ENCODE measurements at regions not wholly inside any gene's neighbourhood (a gene's known extent, or its start where the extent isn't known, plus 50 kb on each side); places are given as distances from the start of the nearest gene placed in this dataset.
"Not testable (repeated sequence)": the region's sequence is repeated elsewhere in the genome, so short reads cannot be mapped to it uniquely, and the experiment has no call there.

DNA sequence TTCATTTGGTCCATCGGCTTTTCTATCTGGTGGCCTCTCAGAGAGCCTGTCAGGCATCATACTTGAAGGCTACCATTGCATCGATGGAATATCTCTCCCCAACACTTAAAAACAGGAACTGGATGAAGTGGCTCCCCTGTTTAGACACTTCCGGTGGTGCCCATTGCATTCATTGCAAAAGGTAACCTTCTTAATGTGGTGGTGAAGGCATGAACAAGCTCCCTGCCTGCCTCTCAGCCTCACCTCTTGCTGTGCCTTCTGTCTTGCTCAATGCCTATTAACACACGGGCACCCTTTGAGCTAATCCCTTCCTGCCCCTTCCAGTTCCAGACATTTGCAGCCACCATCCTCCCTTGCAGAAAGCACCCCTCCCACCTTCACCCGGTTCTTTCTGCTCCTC, 233.1 kb upstream of the MSX2 start:
- no peak for DNase-seq (ENCODE audit: low spot score)

DNA sequence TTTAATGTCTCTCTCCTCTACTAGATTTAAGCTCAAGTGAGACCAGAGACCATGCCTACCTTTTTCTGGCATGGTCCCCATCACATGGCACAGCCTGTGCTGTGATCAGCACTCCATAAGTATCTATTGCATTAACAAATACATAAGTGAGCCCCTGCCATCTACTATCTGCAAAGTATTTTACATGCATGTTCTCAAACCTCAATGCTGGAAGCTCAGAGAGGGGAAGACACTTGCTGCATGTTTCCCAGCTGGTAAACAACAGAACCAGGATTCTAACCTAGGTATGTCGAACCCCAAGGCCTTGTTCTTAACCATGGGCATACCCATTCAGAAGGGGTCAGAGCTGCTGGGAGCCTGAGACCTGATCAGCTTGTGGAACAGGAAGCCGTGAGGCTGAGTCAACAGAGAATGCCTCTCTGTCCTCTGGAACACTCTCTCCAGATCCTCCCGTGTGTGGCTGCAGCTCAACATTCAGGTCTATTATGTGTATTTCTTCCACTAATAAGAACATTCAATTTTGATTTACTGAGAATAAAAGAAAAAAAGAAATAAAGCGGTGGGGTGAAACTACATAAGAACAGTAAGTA, 232.5 kb upstream of the MSX2 start:
- no peak for DNase-seq (ENCODE audit: low spot score)

DNA sequence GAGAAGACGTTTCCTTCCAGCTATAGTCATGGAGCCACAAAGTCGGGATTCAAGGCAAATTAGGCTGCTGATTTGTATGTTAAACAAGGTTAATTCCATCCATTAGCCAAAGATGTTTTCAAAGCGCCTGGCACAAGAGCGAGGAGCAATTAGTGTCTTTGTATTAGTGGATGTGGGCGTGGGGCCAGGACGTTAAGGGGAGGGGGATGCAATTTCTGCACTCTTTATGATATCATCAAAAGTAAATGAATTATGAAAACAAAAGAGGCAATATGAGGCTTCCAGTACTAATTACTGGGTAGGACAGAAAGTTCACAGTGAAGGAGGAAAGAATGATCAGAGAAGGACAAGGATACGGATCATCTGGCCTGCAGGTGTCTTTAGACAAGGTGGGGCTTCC, 230.9 kb upstream of the MSX2 start:
- no peak for DNase-seq (ENCODE audit: low spot score)

DNA sequence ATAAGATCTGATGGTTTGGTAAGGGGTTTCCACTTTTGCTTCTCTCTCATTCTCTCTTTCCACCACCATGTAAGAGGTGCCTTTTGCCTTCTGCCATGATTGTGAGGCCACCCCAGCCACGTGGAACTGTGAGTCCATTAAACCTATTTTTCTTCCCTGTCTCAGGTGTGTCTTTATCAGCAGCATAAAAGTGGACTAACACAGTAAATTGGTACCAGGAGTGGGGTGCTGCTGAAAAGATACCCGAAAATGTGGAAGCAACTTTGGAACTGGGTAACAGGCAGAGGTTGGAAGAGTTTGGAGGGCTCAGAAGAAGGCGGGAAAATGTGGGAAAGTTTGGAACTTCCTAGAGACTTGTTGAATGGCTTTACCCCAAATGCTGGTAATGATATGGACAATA, 226.4 kb upstream of the MSX2 start:
- not testable (repeated sequence) for DNase-seq (ENCODE audit: low spot score)

DNA sequence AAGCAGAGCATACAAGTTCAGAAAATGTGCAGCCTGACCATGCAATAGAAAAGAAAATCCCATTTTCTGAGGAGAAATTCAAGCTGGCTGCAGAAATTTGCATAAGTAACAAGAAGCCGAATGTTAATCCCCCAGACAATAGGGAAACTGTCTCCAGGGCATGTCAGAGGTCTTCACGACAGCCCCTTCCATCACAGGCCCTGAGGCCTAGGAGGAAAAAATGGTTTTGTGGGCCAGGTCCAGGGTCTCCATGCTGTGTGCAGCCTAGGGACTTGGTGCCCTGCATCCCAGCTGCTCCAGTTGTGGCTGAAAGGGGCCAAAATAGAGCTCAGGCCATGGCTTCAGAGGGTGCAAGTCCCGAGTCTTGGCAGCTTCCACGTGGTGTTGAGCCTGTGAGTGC, 225.8 kb upstream of the MSX2 start:
- DNase-seq (ENCODE audit: low spot score), result not testable (repeated sequence)

- no peak for DNase-seq (ENCODE audit: low spot score)
Measured at GRCh38 chr5:174500636-174501035, 223.7 kb upstream of the MSX2 start.

DNA sequence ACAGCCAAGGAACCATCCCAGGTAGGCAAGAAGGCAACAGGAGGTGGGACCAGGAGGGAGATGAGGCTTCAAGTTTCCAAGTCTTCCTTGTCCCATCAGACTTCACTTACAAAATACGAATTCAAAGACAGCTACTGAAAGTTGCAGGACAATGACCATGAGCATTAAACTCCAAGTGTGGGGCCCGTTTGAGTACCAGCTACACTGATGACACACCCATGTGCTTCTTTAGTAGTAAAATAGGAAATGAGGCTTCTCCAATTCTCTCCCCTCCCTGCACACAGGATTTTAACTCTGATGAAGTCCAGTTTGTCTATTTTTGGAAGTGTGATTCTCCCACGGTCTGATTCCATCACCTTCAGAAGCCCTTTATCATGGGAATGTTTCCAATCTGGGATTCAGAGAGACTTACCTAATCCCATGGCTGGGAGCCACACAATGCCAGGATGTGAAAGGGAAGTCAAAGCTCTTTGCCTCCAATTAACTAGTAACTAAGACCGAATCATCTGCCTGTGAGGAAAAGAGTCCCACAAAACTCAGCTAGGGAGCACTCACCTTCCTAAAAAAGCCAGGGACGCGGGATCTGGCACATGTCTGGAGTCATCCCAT, 222.8 kb upstream of the MSX2 start:
- DNase-seq (ENCODE audit: low spot score), result no peak

GRCh38 chr5:174503086-174503460, 221.3 kb upstream of the MSX2 start:
- DNase-seq (ENCODE audit: low spot score), result no peak

GRCh38 chr5:174503461-174504265, 220.7 kb upstream of the MSX2 start:
- peak; percentile 74 for DNase-seq (ENCODE audit: low spot score)

DNA sequence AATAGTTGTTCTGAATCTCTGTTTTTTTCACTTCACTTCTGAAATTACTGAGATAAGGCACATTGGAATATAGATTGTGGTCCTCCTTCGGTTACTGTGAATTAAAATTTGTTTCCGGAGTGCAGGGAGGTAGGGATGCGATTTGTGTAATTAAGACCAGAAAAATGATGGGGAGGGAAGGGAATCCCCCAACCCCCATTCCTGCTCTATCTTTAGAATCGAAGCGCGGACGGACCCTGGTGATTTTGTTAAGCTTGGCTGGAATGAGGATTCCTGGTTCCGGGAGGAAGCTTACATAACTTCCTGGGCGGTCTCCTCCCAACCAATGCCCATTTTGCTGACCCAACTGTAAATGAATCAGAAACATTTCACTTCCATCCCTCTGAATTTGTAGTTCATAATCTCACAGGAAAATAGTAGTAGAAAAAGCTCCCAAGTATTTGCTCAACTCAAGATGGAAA, 220.1 kb upstream of the MSX2 start:
- no peak for DNase-seq (ENCODE audit: low spot score)

DNA sequence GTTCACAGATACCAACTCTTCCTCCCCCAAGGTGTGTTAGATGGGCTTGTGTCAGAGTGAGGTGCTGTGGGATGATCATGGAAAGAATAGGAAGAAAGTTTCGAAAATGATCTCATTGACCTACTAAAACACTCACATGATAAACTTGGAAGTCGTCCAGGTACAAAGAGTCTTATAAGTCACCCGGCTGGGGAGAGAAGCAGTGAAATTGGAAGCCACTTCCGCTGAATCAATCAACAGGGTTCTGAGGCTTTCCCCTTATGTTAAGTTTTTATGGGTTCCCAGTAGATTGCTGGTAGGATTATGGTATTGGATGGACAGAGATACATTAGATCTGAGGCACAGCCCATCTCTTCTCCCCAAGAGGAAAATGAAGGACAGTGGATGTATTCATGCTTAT, 218.8 kb upstream of the MSX2 start:
- no peak for DNase-seq (ENCODE audit: low spot score)

DNA sequence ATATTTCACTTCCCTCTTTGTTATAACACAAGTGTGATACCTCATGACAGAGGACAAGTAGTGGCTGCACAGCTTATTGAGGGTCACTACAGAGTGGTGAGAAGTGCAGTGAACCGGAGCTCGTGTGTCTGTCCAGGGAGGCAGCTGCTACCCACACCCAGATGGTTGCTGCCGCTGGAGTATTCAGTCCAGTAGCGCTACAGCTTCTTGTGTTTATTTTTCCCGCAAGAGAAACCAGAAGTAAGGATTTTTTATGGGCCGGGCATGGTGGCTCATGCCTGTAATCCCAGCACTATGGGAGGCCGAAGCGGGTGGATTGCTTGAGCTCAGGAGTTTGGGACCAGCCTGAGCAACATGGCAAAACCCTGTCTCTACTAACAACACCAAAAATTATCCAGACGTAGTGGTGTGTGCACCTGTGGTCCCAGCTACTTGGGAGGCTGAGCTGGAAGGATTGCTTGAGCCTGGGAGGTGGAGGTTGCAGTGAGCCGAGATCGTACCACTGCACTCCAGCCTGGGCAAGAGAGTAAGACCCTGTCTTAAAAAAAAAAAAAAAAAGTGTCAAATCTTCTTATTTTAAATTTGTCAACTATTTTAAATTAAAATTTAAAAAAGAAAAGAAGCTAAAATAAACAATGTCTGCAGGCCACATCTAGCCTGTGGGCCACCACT, 213.5 kb upstream of the MSX2 start:
- DNase-seq (ENCODE audit: low spot score), result not testable (repeated sequence)

DNA sequence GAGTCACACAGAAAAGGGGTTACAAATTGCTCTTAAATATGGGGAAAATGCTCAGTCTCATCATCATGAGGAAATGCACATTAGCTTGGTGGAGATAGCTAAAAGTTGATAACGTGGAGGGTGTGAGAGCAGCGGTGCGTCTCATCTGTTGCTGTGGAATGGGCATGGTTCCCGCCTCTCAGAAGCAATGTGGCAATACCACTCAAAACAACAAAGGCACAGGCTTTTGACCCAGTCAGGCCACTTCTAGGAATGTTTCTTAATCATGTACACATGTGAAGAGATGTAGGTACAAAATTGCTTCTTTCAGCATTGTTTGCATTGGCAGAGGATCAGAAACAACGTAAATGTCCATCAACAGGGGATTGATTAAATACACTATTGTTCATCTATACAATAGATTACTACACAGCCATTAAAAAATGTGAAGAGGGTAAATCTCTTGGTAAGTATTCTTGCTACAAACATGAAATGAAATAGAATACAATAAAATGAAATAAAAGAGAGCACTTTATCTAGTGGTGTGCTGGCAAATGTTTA, 212.6 kb upstream of the MSX2 start:
- DNase-seq (ENCODE audit: low spot score), result no peak

GRCh38 chr5:174514325-174514724, 210.1 kb upstream of the MSX2 start:
- DNase-seq (ENCODE audit: low spot score), result no peak

GRCh38 chr5:174514983-174515394, 209.4 kb upstream of the MSX2 start:
- DNase-seq (ENCODE audit: low spot score), result no peak

GRCh38 chr5:174516741-174517140, 207.6 kb upstream of the MSX2 start:
- DNase-seq (ENCODE audit: low spot score), result no peak

DNA sequence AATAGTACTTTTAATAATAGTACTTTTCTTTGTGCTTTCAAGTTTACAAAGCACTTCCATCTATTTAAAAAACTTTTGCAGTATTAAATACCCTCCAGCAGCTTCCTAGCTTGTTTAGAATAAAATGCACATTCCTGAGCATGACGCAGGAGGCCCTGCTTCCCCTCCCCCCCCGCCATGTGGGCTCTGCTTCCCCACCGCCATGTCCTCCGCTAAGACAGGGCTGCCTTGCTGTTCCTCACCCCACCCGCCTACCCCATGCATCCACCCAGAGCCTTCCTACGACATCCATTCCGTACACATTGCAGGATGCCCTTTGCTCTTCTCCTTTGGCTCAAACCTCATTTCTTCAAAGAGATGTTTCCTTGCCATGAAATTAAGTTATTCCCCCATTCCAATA, 205.9 kb upstream of the MSX2 start:
- DNase-seq (ENCODE audit: low spot score), result no peak

- DNase-seq (ENCODE audit: low spot score), result no peak
Measured at GRCh38 chr5:174520420-174521396, 203.7 kb upstream of the MSX2 start.

- no peak for DNase-seq (ENCODE audit: low spot score)
Measured at GRCh38 chr5:174521449-174521848, 202.9 kb upstream of the MSX2 start.

DNA sequence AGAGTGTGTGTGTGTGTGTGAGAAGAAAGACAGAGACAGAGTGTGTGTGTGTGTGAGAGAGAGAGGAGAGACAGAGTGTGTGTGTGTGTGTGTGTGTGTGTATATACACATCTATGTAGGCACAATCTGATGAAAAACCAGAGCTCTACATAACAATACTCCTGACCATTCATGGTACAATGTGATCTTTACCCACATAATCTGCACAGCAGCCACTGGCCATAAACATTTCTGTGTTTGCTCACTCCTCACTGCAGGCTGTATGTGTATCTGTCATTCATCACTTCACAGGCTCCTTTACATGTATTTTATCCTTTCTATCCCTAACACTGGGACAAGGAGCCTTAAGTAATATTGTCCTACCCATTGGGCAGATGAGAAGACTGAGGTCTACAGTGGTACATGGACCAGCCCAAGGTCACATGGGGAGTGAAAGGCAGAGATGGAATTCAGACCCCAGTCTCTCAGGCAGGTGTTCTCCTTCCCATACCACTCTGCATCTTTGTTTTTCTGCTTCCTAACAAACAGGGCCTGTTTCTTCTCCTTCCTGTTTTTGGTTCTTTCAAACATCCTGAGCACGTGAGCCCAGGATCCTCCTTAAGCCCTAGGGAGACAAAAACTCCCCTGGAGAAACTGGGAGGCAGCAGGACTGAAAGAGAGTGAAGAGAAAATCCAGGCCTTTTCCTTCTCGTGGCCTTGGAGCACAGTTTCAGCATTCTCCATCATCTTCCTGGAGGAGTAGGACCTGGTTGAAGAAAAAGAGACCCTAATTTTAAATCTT, 201.7 kb upstream of the MSX2 start:
- DNase-seq (ENCODE audit: low spot score), result no peak
